Mesenchymal stem cell (in vitro differentiated cells and primary cell): ENCODE measurements at regions not wholly inside any gene's neighbourhood (a gene's known extent, or its start where the extent isn't known, plus 50 kb on each side); places are given as distances from the start of the nearest gene placed in this dataset.
A peak's percentile ranks its signal among the peaks of the same experiment; 100 is the strongest.

Source experiments
- DNase-seq: peaks from one replicate; pipeline ENCODE4 v3.0.0-alpha.2; 2013
- H2AFZ ChIP-seq: one replicate; pipeline ENCODE4 v1.6.1; 2013; ENCODE audit warnings: low read depth, mild to moderate bottlenecking, control low read depth, inconsistent platforms, low read length, moderate library complexity
- H2AK5ac ChIP-seq: 2 replicates; pipeline ENCODE4 v1.6.1; 2013; ENCODE audit warnings: low read length, moderate library complexity, mild to moderate bottlenecking, inconsistent platforms; ENCODE audit not compliant: severe bottlenecking
- H2BK120ac ChIP-seq: one replicate; pipeline ENCODE4 v1.6.1; 2013; ENCODE audit warnings: low read depth, mild to moderate bottlenecking, inconsistent platforms, low read length, moderate library complexity
- H2BK12ac ChIP-seq, 2 experiments: one replicate each; pipeline ENCODE4 v1.6.1; 2013; ENCODE audit warnings: inconsistent platforms in 2 of 2, low read length in 2 of 2, mild to moderate bottlenecking in 2 of 2, moderate library complexity in 2 of 2, control low read depth in 1 of 2
- H2BK15ac ChIP-seq: one replicate; pipeline ENCODE4 v1.6.1; 2013; ENCODE audit warnings: mild to moderate bottlenecking, low read depth, inconsistent platforms; ENCODE audit not compliant: poor library complexity, severe bottlenecking
- H2BK5ac ChIP-seq: 2 replicates; pipeline ENCODE4 v1.6.1; 2013; ENCODE audit warnings: low read depth, mild to moderate bottlenecking, low read length, control low read depth, inconsistent platforms; ENCODE audit not compliant: poor library complexity, severe bottlenecking
- H3K14ac ChIP-seq, 2 experiments: one replicate each; pipeline ENCODE4 v1.6.1; 2013; ENCODE audit warnings: inconsistent platforms in 2 of 2, low read length in 2 of 2, control low read depth in 1 of 2, mild to moderate bottlenecking in 1 of 2, moderate library complexity in 1 of 2
- H3K18ac ChIP-seq, 2 experiments: one replicate each; pipeline ENCODE4 v1.6.1; 2013; ENCODE audit warnings: inconsistent platforms in 2 of 2, low read length in 2 of 2, control low read depth in 1 of 2, low read depth in 1 of 2, mild to moderate bottlenecking in 1 of 2
- H3K23ac ChIP-seq, 2 experiments: one replicate each; pipeline ENCODE4 v1.6.1; 2013; ENCODE audit warnings: inconsistent platforms in 2 of 2, low read length in 2 of 2, mild to moderate bottlenecking in 2 of 2, moderate library complexity in 2 of 2, control low read depth in 1 of 2
- H3K27ac ChIP-seq: 2 replicates; pipeline ENCODE4 v1.5.1; 2013; ENCODE audit warnings: mild to moderate bottlenecking, moderate library complexity, low read length, control low read depth, inconsistent platforms; ENCODE audit not compliant: poor library complexity, severe bottlenecking
- H3K27me3 ChIP-seq, 2 experiments: 2 replicates each; pipeline versions ENCODE4 v1.6.1 to v1.7.0; 2013; ENCODE audit warnings: low read length in 2 of 2, mild to moderate bottlenecking in 2 of 2, moderate library complexity in 2 of 2, control low read depth in 1 of 2, inconsistent platforms in 1 of 2; ENCODE audit not compliant: control insufficient read depth in 1 of 2, insufficient read depth in 1 of 2
- H3K36me3 ChIP-seq, 2 experiments: 2 replicates each; pipeline versions ENCODE4 v1.6.1 to v1.7.0; 2013; ENCODE audit warnings: low read length in 2 of 2, control low read depth in 1 of 2, inconsistent platforms in 1 of 2, low read depth in 1 of 2, mild to moderate bottlenecking in 1 of 2; ENCODE audit not compliant: insufficient read depth in 2 of 2, control insufficient read depth in 1 of 2
- H3K4ac ChIP-seq, 2 experiments: one replicate each; pipeline ENCODE4 v1.6.1; 2013; ENCODE audit warnings: inconsistent platforms in 2 of 2, low read length in 2 of 2, mild to moderate bottlenecking in 2 of 2, moderate library complexity in 2 of 2, control low read depth in 1 of 2, low read depth in 1 of 2
- H3K4me1 ChIP-seq: 2 replicates; pipeline ENCODE4 v1.6.1; 2013; ENCODE audit warnings: low read depth, low read length, control low read depth; ENCODE audit not compliant: control insufficient read depth, insufficient read depth
- H3K4me2 ChIP-seq: 2 replicates; pipeline ENCODE4 v1.6.1; 2013; ENCODE audit warnings: low read length, mild to moderate bottlenecking, inconsistent platforms; ENCODE audit not compliant: poor library complexity, severe bottlenecking
- H3K4me3 ChIP-seq, 2 experiments: 2 replicates each; pipeline versions ENCODE4 v1.5.1 to v1.7.0; 2013; ENCODE audit warnings: low read length in 2 of 2, mild to moderate bottlenecking in 2 of 2, control low read depth in 1 of 2, low read depth in 1 of 2; ENCODE audit not compliant: insufficient read depth in 1 of 2
- H3K79me1 ChIP-seq: replicated peaks from 2 replicates; pipeline ENCODE4 v1.6.1; 2013; ENCODE audit warnings: mild to moderate bottlenecking, control low read depth, low read length, inconsistent platforms; ENCODE audit not compliant: poor library complexity, severe bottlenecking
- H3K9ac ChIP-seq: 2 replicates; pipeline ENCODE4 v1.7.0; 2013; ENCODE audit warnings: mild to moderate bottlenecking, low read length, moderate library complexity
- H3K9me3 ChIP-seq: 2 replicates; pipeline ENCODE4 v1.7.0; 2013; ENCODE audit warnings: mild to moderate bottlenecking, low read length; ENCODE audit not compliant: control insufficient read depth
- H4K8ac ChIP-seq: one replicate; pipeline ENCODE4 v1.6.1; 2013; ENCODE audit warnings: inconsistent platforms, mild to moderate bottlenecking, low read length, moderate library complexity
- H4K91ac ChIP-seq: one replicate; pipeline ENCODE4 v1.6.1; 2013; ENCODE audit warnings: mild to moderate bottlenecking, low read length, inconsistent platforms
- WGBS: methylation state at CpG from one replicate; pipeline ENCODE4 v1.1.7; 2013; ENCODE audit warnings: mixed read lengths; 5-methylcytosine and 5-hydroxymethylcytosine counted together

GRCh38 chr7:121810831-121811672 lies 61.9 kb upstream of the PTPRZ1 start:
- Histone ChIP-seq H2BK5ac (no peak overlapping the region), H3K4ac (no peak overlapping the region), H3K27me3 (no peaks in the 10 kb centered on the region), H2BK120ac (no peak overlapping the region), H2AK5ac (no peak overlapping the region), H3K79me1 (no peaks in the 10 kb centered on the region), H3K4me3 (no peak overlapping the region), H3K18ac (no peak overlapping the region), H3K14ac (no peak overlapping the region), H3K9me3 (peaks cover 12% of the 10 kb centered on the region), H4K91ac (peak overlapping the region; percentile 39), H3K4me1 (no peaks in the 10 kb centered on the region), H3K4me2 (no peak overlapping the region), H3K36me3 (no peaks in the 10 kb centered on the region), H4K8ac (no peak overlapping the region), H2BK12ac (no peak overlapping the region), H2BK15ac (no peak overlapping the region), H3K27ac (no peak overlapping the region), H3K9ac (no peak overlapping the region), H3K23ac (no peak overlapping the region), H2AFZ (no peak overlapping the region)
- no peak for DNase-seq
- 57% methylated on average over 4 of the region's 5 CpGs for WGBS

DNA sequence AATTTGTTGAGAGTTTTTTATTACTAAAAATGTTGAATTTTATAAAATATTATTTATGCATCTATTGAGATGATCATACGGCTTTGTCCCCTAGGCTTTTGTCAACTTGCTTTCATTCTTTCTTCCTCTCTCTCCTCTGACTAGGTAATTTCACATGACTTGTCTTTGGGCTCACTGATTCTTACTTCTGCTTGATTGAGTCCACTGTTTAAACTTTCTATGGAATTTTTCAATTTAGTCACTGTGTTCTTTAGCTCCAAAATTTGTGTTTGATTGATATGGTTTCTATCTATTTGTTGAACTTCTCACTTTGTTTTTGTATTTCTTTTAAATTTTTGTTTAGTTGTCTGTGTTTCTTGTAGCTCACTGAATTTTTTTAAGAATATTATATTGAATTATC lies 65.9 kb upstream of the PTPRZ1 start:
- DNase-seq = no peak
- 100% methylated on average over 1 of the region's 1 CpG for WGBS
- H4K91ac ChIP-seq = no peak overlapping the region

DNA sequence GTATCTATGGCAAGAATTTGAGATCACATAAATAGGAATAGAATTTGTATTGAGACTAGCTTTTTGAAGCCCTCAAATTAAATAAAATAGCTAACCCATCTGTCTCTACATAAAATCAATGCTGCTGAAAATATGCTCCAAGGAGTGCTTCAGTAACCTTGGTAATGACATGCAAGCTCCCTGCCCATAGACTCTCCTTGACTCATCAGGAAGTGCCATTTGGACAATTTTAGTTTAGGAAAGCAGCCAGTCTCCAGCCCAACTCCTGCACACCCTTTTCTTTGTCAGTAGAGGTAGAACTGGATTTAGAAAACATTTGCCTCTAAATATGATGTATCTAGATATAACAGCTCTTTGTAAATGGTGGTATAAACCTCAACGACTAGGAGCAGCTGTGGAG lies 69.9 kb upstream of the PTPRZ1 start:
- H3K79me1 ChIP-seq = no peaks in the 10 kb centered on the region
- H3K23ac ChIP-seq = no peak overlapping the region
- no peak overlapping the region for H3K18ac ChIP-seq
- no peak for DNase-seq
- H3K27ac ChIP-seq = no peak overlapping the region
- no peak overlapping the region for H2BK15ac ChIP-seq
- no peak overlapping the region for H4K8ac ChIP-seq
- H3K36me3 ChIP-seq = no peaks in the 10 kb centered on the region
- no peak overlapping the region for H2BK5ac ChIP-seq
- H3K4me2 ChIP-seq = no peak overlapping the region
- H3K27me3 ChIP-seq = no peaks in the 10 kb centered on the region
- H2BK120ac ChIP-seq = no peak overlapping the region
- H3K14ac ChIP-seq = no peak overlapping the region
- H4K91ac ChIP-seq = no peak overlapping the region
- H3K9me3 ChIP-seq = peaks cover 18% of the 10 kb centered on the region
- H2AFZ ChIP-seq = no peak overlapping the region
- no peak overlapping the region for H3K9ac ChIP-seq
- no peak overlapping the region for H2BK12ac ChIP-seq
- no peaks in the 10 kb centered on the region for H3K4me1 ChIP-seq
- no peak overlapping the region for H2AK5ac ChIP-seq
- H3K4me3 ChIP-seq = no peak overlapping the region
- no peak overlapping the region for H3K4ac ChIP-seq
- WGBS = no CpG with 5 or more reads among the region's 1 CpG

More for the DNA sequence above, 65.9 kb upstream of the PTPRZ1 start:
- Histone ChIP-seq H2BK5ac (no peak overlapping the region), H4K8ac (no peak overlapping the region), H3K23ac (no peak overlapping the region), H3K36me3 (no peaks in the 10 kb centered on the region), H2AK5ac (no peak overlapping the region), H3K27ac (no peak overlapping the region), H3K4me1 (no peaks in the 10 kb centered on the region), H3K4ac (no peak overlapping the region), H3K9ac (no peak overlapping the region), H3K18ac (no peak overlapping the region), H2BK12ac (no peak overlapping the region), H3K4me3 (no peak overlapping the region), H3K79me1 (no peaks in the 10 kb centered on the region), H3K14ac (no peak overlapping the region), H3K9me3 (peaks cover 18% of the 10 kb centered on the region), H3K27me3 (no peaks in the 10 kb centered on the region), H2BK15ac (no peak overlapping the region), H2BK120ac (no peak overlapping the region), H2AFZ (no peak overlapping the region), H3K4me2 (no peak overlapping the region)

- Histone ChIP-seq H4K8ac (no peak overlapping the region), H3K4me2 (no peak overlapping the region), H2BK15ac (no peak overlapping the region), H3K27me3 (no peaks in the 10 kb centered on the region), H2BK5ac (no peak overlapping the region), H3K4me3 (no peak overlapping the region), H3K79me1 (no peaks in the 10 kb centered on the region), H3K27ac (no peak overlapping the region), H3K14ac (no peak overlapping the region), H4K91ac (no peak overlapping the region), H2AFZ (no peak overlapping the region), H3K36me3 (no peaks in the 10 kb centered on the region), H3K23ac (no peak overlapping the region), H3K4ac (no peak overlapping the region), H2BK120ac (no peak overlapping the region), H2BK12ac (no peak overlapping the region), H2AK5ac (no peak overlapping the region), H3K4me1 (no peaks in the 10 kb centered on the region), H3K9me3 (peaks cover 6% of the 10 kb centered on the region), H3K18ac (no peak overlapping the region), H3K9ac (no peak overlapping the region)
- 100% methylated on average over 1 of the region's 1 CpG for WGBS
- DNase-seq = no peak
Measured at GRCh38 chr7:121800916-121801675, 71.9 kb upstream of the PTPRZ1 start.
